GM19438 (cell line): ENCODE measurements at regions not wholly inside any gene's neighbourhood (a gene's known extent, or its start where the extent isn't known, plus 50 kb on each side); places are given as distances from the start of the nearest gene placed in this dataset.

Experiments used
- ATAC-seq: cut with Tn5 transposase; IDR thresholded peaks from one replicate; pipeline ENCODE4 v1.9.1; 2021; ENCODE audit warnings: low read depth; ENCODE audit not compliant: unreplicated experiment

DNA sequence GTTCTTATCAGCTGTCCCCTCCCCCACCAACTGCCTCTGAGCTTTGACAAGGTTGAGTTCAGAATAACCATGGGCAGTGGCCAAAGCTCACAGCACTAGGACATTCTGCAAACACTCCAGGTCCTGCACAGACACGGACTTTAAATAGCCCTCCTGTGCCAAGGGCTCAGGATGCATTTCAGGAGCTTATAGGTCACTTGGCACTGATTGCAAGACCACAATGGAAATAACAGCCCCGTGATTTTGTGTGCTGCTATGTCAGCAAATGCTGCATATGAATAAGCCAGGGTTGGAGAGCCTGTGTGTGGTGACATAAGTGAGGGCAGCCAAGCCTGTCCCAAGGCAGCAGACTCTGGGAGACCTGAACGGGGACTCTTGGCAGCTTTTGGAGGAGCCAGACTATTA lies 150.7 kb downstream of the DMRT2 start:
- no peak for ATAC-seq

DNA sequence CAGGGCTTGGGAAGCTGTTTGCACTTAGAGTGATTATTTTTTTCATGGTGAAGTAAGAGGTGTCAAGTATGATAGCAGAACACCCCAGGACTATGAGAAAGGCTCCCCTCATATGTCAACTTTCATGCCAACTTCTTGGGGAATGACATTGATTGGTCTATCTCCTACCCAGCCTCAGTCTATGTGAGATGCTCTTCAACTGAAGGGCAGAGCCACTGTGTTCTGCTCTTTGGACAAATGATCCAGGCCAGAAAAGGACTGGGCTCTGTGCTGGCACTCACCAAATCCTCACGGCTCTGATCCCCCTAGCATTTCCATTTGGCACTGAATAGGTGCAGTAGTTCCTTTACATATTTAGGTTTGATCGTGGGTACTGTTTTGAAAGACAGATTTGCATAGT lies 151.1 kb downstream of the DMRT2 start:
- ATAC-seq = no peak

GRCh38 chr9:1201901-1202300 lies 151.7 kb downstream of the DMRT2 start:
- ATAC-seq = no peak

DNA sequence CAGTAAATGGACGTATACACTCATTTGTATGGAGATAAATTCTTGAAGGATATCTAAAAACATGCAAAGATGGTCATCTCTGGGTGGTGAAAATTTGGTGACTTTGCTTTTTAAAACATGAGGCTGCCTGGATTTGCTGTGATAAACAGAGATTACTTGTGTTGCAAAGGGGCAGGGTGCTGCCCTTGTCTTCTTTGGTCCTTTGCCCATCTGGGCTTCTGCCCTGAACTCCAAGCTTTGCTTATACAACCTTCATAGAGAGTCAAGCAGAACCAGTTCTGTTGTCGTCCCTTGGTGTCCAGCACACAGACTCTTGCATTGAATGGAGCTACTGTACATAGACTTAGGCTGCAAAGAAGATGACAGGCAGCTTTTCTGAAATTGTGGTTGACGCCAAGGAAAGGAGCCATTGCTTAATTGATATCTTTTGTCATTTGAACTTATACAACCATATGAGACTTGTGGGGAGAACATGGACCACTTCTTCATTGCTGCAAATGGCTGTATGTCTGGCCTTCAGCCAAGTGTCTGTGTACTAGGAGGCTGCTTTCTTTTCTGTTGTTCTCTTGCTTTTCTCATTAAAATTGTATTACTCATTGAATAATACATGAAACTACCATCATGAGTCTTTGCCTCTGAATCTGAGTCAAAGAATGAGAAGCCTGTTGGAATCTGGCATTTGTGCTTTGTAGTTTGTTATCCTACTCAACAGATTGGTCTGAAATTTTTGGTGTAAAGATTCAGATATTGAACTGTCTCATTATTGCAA lies 152.5 kb downstream of the DMRT2 start:
- no peak for ATAC-seq

DNA sequence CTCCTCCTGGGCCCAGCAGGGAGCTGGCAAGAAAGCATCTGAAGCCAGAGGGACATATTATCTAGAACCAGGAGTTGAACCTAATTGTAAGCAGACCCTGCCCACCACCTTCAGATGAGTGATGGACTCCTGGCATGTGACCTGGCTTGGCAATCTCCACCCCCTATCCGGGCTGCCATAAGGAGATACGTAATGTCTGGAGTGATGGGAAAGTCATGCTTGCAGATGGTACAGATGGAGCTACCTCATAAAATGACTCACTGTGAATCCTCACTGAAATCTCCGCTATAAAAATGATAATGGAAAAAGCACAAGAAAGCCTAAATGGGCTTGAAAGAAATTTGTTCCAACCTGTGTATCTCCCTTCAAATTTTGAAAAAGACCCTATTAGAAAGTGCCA lies 157.5 kb downstream of the DMRT2 start:
- ATAC-seq = no peak

GRCh38 chr9:1208157-1208556 lies 158.0 kb downstream of the DMRT2 start:
- no peak for ATAC-seq

DNA sequence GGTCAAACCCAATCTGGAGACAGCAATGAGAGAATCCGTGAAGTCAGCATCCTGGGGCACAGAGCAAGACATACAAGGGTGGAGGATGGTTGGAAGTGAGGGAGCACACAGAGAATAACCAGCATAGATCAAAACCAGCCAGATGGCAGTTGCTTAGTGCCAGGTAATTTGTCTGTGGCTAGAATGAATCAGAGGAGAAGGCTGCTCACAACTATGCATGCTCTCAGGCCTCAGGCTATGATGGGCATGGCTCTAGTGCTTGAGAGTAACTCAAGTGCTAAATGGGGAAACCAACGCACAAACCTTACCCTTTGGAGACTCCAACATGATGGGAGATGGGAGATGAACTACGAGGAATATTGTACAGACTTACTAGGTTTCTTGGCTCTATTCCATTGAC lies 160.8 kb downstream of the DMRT2 start:
- no peak for ATAC-seq

DNA sequence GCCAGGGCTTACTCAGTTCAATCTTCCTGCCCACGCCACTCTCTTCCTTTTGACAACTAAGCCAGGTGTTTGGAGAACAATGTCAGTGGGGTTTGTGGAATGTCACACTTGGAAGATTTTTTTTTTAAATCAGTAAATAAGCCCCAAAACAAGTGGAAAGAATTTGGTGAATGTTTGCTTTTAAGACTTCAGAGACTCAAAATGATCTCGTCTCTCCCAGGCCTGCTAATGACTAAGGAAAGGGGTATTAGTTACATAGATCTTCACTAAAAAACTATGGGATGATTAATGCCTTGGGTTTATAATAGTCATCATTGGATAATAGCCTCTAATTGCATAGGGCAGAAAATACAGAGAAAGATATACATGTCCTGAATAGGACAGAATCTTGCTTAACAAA lies 166.4 kb downstream of the DMRT2 start:
- no peak for ATAC-seq

GRCh38 chr9:1217076-1217475 lies 166.9 kb downstream of the DMRT2 start:
- ATAC-seq = no peak

- no peak for ATAC-seq
Observed at GRCh38 chr9:1219284-1219683, 169.1 kb downstream of the DMRT2 start.

DNA sequence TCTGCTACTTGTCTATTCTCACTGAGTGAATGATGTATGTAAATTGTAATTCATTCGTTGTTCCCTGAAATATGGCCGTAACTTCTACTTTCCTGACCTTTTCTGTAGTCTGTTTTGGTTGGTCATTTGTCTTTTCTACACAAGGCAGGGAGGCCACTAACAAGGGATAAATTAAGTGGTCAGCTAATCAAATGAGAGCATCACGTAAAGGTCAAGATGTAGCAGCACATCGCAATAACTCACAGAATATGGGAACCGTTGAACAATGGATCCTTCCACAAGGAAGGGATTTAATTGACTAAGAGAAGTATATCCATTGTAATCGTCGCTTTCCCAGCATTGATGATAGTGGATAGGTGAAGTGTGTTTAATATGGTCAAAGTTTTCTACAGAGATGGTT lies 171.1 kb downstream of the DMRT2 start:
- ATAC-seq = no peak

GRCh38 chr9:1222511-1222910 lies 172.4 kb downstream of the DMRT2 start:
- ATAC-seq = no peak

GRCh38 chr9:1231998-1232919 lies 182.1 kb downstream of the DMRT2 start:
- ATAC-seq = peak; percentile 86

- no peak for ATAC-seq
Observed at GRCh38 chr9:1233568-1233967, 183.4 kb downstream of the DMRT2 start.

GRCh38 chr9:1235650-1236049 lies 185.5 kb downstream of the DMRT2 start:
- no peak for ATAC-seq

DNA sequence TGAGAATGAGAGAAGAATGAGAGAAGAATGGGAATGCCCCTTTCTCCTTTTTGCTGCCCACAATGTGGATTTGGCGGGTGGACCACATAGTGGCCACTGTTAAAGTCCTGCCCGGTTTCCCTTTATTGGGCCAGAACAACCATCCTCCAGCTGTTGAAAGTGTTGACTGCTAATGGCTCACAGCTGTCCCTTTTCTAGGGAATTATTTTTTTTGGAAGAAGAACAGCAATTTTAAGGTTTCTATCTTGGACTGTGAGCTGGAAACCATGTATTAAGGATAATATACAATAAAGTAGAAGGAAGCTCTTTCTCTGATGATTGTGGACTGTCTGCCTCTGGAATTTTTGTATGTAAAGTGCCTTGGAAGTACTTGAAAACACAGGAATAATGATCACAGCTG lies 185.9 kb downstream of the DMRT2 start:
- no peak for ATAC-seq

GRCh38 chr9:1238407-1238806 lies 188.2 kb downstream of the DMRT2 start:
- no peak for ATAC-seq

- ATAC-seq = no peak
Observed at GRCh38 chr9:1248743-1249142, 198.6 kb downstream of the DMRT2 start.

DNA sequence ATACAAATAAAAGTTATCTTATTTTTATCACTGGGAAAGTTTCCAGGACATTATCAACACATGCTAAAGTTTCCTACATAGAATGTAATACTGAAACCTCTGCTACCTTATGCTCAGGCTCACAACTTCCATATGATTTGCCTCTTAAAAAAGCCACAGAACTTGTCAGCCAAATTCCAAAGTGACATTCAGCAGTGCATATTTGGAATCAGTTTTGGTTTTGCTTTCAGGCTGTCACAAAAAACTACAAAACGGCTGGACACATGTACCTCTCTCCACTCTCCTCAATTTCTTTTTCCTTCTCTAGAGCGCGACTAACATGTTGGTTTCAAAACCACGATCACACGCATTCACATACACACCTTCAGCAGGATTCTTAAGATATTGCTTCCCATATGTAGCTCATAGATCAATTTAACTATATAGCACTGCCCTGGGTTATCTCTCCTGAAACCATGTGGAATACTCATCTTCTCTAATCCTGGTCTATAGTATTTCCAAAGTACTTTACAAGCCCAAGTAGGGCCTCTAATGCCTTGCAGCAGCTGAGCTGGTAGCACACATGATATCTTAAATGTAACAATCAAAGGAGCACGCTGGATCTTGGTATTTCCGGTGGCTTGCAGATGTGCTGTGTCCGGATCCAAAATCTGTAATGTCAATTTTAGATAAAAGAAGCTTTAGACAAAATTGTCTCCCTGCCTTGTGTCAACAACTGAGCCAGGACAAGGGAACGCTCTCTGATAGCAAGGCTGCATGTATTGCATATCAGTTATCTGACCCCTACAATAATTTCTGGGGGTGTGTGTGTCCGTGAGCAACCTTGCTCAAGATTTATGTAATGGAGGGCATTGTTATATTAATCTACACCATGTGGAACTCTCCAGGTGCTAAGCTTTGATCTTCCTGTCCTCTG lies 203.2 kb downstream of the DMRT2 start:
- ATAC-seq = no peak

DNA sequence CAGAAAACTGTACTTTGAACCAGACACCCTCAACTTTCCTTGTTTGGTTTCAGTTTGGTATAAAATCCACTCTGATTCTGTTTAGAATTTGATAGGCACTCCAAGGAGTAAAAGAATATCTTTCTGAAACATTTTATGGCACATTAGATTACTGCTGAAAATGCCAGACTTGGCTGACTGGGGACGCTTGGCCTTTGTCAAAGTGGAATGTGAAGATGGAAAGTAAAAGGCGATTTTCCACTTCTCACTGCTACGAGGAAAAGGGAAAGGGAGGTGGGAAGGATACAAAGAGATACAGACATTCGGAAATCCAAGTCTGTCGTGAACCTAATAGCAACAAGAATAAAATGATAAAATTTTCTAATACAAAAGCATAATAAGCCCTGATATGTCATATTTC lies 203.9 kb downstream of the DMRT2 start:
- ATAC-seq = no peak

- no peak for ATAC-seq
Observed at GRCh38 chr9:1256178-1256577, 206.0 kb downstream of the DMRT2 start.
